Renal cortex interstitium (tissue), 11 donors: ENCODE measurements at regions not wholly inside any gene's neighbourhood (a gene's known extent, or its start where the extent isn't known, plus 50 kb on each side); places are given as distances from the start of the nearest gene placed in this dataset.
"Not testable (repeated sequence)": the region's sequence is repeated elsewhere in the genome, so short reads cannot be mapped to it uniquely, and the experiment has no call there.

Source experiments
- DNase-seq, 11 donors: peaks; one replicate each; pipeline ENCODE4 v3.0.0-alpha.2; 2013; ENCODE audit warnings: low read depth in 9 of 11, low spot score in 4 of 11; ENCODE audit errors: extremely low read depth in 1 of 11

GRCh38 chr1:194084755-194085154 lies 898.3 kb upstream of the B3GALT2 start:
- DNase-seq: no peak

GRCh38 chr1:194081444-194081843 lies 895.0 kb upstream of the B3GALT2 start:
- no peak for DNase-seq

GRCh38 chr1:194080826-194081225 lies 894.4 kb upstream of the B3GALT2 start:
- no peak for DNase-seq

GRCh38 chr1:194078765-194079164 lies 892.4 kb upstream of the B3GALT2 start:
- DNase-seq: no peak

GRCh38 chr1:194076646-194077045 lies 890.2 kb upstream of the B3GALT2 start:
- DNase-seq: no peak

GRCh38 chr1:194073833-194074232 lies 887.4 kb upstream of the B3GALT2 start:
- DNase-seq: no peak

- no peak for DNase-seq
Measured at GRCh38 chr1:194071205-194071604, 884.8 kb upstream of the B3GALT2 start.

- DNase-seq: no peak
Measured at GRCh38 chr1:194069831-194070218, 883.4 kb upstream of the B3GALT2 start.

- DNase-seq: no peak
Measured at GRCh38 chr1:194069168-194069830, 882.9 kb upstream of the B3GALT2 start.

- DNase-seq: no peak
Measured at GRCh38 chr1:194068446-194069167, 882.2 kb upstream of the B3GALT2 start.

- no peak for DNase-seq
Measured at GRCh38 chr1:194067772-194068171, 881.4 kb upstream of the B3GALT2 start.

GRCh38 chr1:194062962-194063361 lies 876.5 kb upstream of the B3GALT2 start:
- DNase-seq: no peak

- no peak for DNase-seq
Measured at GRCh38 chr1:194062526-194062925, 876.1 kb upstream of the B3GALT2 start.

- no peak for DNase-seq
Measured at GRCh38 chr1:194060481-194060880, 874.1 kb upstream of the B3GALT2 start.

- DNase-seq: not testable (repeated sequence)
Measured at GRCh38 chr1:194058268-194058667, 871.9 kb upstream of the B3GALT2 start.

GRCh38 chr1:194056169-194056568 lies 869.8 kb upstream of the B3GALT2 start:
- DNase-seq: no peak

GRCh38 chr1:194055536-194055935 lies 869.1 kb upstream of the B3GALT2 start:
- peak in 1 of 11 donors; percentile 5 for DNase-seq

GRCh38 chr1:194052514-194053338 lies 866.3 kb upstream of the B3GALT2 start:
- no peak for DNase-seq

- DNase-seq: no peak
Measured at GRCh38 chr1:194047921-194048320, 861.5 kb upstream of the B3GALT2 start.

- DNase-seq: peak in 4 of 11 donors; percentile 25 to 61 (median 42)
Measured at GRCh38 chr1:194047206-194047605, 860.8 kb upstream of the B3GALT2 start.
